ENCODE measurements at regions not wholly inside any gene's neighbourhood (a gene's known extent, or its start where the extent isn't known, plus 50 kb on each side); places are given as distances from the start of the nearest gene placed in this dataset.

DNA sequence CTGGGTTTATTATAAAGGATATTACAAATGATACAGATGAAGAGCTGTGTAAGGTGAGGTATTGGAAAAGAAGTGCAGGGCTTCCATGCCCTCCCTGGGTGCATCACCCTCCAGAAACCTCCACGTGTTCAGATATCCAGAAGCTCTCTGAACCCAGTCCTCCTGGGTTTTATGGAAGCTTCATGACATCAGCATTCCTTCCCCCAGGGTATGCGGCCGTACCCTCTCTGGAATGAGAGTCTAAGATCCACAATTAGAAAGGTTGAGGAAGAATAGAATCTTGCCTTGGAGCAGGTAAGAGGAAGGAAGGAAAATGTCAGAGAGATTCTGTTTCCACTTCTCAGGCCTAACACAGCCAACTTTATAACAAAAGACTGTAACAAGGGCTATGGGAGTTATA is 208.2 kb upstream of the DCC start:
- intact Hi-C loops (cut with DNase I; ENCODE audit: low total_unique reads) = no loop called here

GRCh38 chr18:52136532-52136931 is 203.5 kb upstream of the DCC start:
- TF ChIP-seq POLR2AphosphoS5 (IDR thresholded peaks at IDR 0.05) = no peak
- no peak for TF ChIP-seq EP300 (IDR thresholded peaks at IDR 0.05)
- TF ChIP-seq POLR2A (IDR thresholded peaks at IDR 0.05) = no peak
- TF ChIP-seq CTCF (IDR thresholded peaks at IDR 0.05) = no peak
- H3K27me3 ChIP-seq = no peaks in the 10 kb centered on the region
- no peak overlapping the region for H3K4me3 ChIP-seq
- intact Hi-C loops (cut with DNase I; ENCODE audit: low total_unique reads) = no loop called here
- no peaks in the 10 kb centered on the region for H3K4me1 ChIP-seq
- H3K36me3 ChIP-seq = no peaks in the 10 kb centered on the region
- H3K9me3 ChIP-seq = peaks cover 5 to 22% (median 17%) of the 10 kb centered on the region in 4 donors
- no peak overlapping the region for H3K27ac ChIP-seq
- DNase-seq = no peak

More for the DNA sequence above, 208.2 kb upstream of the DCC start:
- no peaks in the 10 kb centered on the region for H3K27me3 ChIP-seq
- no peaks in the 10 kb centered on the region for H3K36me3 ChIP-seq
- TF ChIP-seq EP300 (IDR thresholded peaks at IDR 0.05) = no peak
- H3K4me3 ChIP-seq = no peak overlapping the region
- no peak overlapping the region for H3K27ac ChIP-seq
- H3K4me1 ChIP-seq = no peaks in the 10 kb centered on the region
- H3K9me3 ChIP-seq = peaks cover 5 to 19% (median 16%) of the 10 kb centered on the region in 4 donors
- 74 to 80% (median 76%) methylated on average over 3 of the region's 3 CpGs for WGBS, 5 donors
- DNase-seq = no peak

GRCh38 chr18:52140986-52141385 is 199.0 kb upstream of the DCC start:
- H3K27ac ChIP-seq = no peak overlapping the region
- 73 to 84% (median 79%) methylated on average over 6 of the region's 6 CpGs for WGBS, 5 donors
- TF ChIP-seq POLR2A (IDR thresholded peaks at IDR 0.05) (no peak), POLR2AphosphoS5 (IDR thresholded peaks at IDR 0.05) (no peak), EP300 (IDR thresholded peaks at IDR 0.05) (no peak), CTCF (IDR thresholded peaks at IDR 0.05) (no peak)

DNA sequence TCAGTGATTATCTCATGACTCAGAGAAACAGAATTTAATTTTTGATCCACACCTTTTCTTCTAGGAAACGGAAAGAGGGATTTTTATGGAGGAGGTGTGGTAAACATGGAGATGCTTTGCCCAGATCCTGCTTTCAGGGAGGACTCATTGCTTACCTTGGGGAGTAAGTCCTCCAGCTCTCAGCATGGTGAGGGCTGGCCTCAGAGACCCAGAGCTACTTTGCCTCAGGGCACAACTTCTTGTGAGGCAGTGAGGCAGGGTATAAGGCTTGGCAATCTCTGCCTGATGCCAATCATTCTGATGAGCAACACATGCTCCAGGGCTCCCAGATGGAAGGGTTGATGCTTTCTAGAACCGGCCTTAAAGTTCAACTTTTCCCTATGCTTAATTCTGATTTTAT is 189.9 kb upstream of the DCC start:
- intact Hi-C loops (cut with DNase I; ENCODE audit: low total_unique reads) = no loop called here
- WGBS, 5 donors = 75 to 85% (median 83%) methylated on average over 2 of the region's 2 CpGs

More at GRCh38 chr18:52140986-52141385, 199.0 kb upstream of the DCC start:
- H3K27me3 ChIP-seq = no peaks in the 10 kb centered on the region
- DNase-seq = no peak
- H3K4me1 ChIP-seq = no peaks in the 10 kb centered on the region
- intact Hi-C loops (cut with DNase I; ENCODE audit: low total_unique reads) = no loop called here
- H3K4me3 ChIP-seq = no peak overlapping the region
- H3K9me3 ChIP-seq = peaks cover 0 to 12% (median 5%) of the 10 kb centered on the region in 4 donors
- no peaks in the 10 kb centered on the region for H3K36me3 ChIP-seq

More for the DNA sequence above, 189.9 kb upstream of the DCC start:
- no peak for TF ChIP-seq EP300 (IDR thresholded peaks at IDR 0.05)
- TF ChIP-seq POLR2A (IDR thresholded peaks at IDR 0.05) = no peak
- TF ChIP-seq POLR2AphosphoS5 (IDR thresholded peaks at IDR 0.05) = no peak
- no peak for TF ChIP-seq CTCF (IDR thresholded peaks at IDR 0.05)
- Histone ChIP-seq H3K4me1 (no peaks in the 10 kb centered on the region), H3K27me3 (no peaks in the 10 kb centered on the region), H3K27ac (no peak overlapping the region), H3K36me3 (no peaks in the 10 kb centered on the region), H3K9me3 (peaks cover 0 to 15% (median 4%) of the 10 kb centered on the region in 4 donors), H3K4me3 (no peak overlapping the region)
- DNase-seq = no peak

Data from stomach (tissue), 8 donors.